GM10266 (cell line): ENCODE measurements at regions not wholly inside any gene's neighbourhood (a gene's known extent, or its start where the extent isn't known, plus 50 kb on each side); places are given as distances from the start of the nearest gene placed in this dataset.

Source experiments
- DNase-seq: peaks from one replicate; pipeline ENCODE4 v3.0.0; 2012; ENCODE audit errors: extremely low spot score
- TF ChIP-seq, protein P1 (sequence below): IDR thresholded peaks from 2 replicates; pipeline ENCODE4 v1.5.1; 2012; ENCODE audit warnings: mild to moderate bottlenecking, low read depth; ENCODE audit not compliant: control insufficient read depth, insufficient read depth; ENCODE audit errors: missing control alignments

DNA sequence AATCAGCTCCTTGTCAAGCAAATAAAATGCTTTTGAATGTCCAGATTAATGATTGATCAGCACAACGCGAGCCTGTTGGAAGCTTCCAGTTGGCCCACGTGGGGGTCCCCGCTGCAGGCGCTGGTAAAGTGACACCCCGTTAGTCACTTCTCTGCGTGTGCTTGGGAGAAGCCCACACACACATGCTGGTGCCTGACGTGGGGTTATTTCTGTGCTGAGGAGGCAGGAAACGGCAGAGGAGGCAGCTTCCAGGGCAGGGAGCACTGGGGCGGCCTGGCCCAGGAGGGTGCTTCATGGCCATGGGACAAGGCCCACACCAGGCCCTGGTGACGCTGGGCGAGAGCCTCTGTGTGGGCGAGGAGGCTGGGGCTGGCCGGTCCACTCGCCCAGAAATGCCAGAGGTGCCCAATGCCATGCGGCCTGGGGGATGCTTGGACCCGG is 101.5 kb downstream of the KIF26A start:
- no peak for DNase-seq
- TF ChIP-seq, protein P1, sequence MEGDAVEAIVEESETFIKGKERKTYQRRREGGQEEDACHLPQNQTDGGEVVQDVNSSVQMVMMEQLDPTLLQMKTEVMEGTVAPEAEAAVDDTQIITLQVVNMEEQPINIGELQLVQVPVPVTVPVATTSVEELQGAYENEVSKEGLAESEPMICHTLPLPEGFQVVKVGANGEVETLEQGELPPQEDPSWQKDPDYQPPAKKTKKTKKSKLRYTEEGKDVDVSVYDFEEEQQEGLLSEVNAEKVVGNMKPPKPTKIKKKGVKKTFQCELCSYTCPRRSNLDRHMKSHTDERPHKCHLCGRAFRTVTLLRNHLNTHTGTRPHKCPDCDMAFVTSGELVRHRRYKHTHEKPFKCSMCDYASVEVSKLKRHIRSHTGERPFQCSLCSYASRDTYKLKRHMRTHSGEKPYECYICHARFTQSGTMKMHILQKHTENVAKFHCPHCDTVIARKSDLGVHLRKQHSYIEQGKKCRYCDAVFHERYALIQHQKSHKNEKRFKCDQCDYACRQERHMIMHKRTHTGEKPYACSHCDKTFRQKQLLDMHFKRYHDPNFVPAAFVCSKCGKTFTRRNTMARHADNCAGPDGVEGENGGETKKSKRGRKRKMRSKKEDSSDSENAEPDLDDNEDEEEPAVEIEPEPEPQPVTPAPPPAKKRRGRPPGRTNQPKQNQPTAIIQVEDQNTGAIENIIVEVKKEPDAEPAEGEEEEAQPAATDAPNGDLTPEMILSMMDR: no peak

DNA sequence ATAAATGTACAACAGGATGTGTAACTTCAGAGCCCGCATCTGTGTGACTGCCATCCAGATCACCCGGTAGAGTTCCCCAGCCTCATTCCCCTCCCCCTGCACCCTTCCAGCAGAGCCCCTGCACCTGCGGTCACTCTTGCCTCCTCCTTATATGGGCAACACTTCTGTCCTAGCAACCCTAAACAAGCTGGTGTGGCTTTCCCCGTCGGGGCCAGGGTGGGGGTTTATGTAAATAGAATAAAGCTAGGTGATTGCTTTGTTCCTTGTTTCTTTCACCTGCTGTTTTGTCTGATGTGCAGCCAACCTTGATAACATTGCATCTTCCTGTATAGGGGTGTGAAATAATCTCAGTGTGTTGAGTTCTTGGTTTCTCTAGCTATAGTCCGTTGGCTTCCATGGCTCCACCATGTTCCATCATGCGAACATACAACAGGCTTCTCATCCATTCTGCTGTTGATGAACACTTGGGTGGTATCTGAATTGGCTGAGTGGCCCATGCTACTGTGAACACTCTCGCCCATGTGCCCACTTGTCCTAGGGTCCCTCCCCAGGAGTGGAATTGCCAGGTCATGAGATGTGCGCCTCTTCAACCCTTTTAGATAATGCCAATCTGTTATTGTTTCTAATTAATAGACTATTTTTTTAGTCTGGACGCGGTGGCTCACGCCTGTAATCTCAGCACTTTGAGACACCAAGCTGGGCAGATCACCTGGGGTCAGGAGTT is 102.2 kb downstream of the KIF26A start:
- no peak for DNase-seq
- TF ChIP-seq, protein P1: no peak

DNA sequence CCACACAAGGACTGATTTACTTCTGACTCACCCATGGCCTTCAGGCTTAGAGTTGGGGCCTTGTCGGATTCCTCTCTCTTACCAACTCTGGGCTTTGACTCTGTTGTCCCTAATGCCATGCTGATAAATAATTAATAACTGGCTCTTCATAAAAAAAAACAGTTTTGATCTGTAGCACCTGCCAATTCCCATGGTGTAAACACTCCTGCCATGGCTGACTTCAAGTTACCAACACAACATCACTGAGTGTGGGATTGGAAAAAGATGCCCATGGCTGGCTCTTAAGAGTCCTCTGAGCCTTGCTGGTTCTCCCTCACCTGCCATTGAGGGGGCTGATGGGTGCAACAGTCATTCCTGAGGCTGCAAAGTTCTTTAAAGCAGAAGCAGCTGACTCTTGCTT is 104.8 kb downstream of the KIF26A start:
- TF ChIP-seq, protein P1: no peak
- DNase-seq: no peak

DNA sequence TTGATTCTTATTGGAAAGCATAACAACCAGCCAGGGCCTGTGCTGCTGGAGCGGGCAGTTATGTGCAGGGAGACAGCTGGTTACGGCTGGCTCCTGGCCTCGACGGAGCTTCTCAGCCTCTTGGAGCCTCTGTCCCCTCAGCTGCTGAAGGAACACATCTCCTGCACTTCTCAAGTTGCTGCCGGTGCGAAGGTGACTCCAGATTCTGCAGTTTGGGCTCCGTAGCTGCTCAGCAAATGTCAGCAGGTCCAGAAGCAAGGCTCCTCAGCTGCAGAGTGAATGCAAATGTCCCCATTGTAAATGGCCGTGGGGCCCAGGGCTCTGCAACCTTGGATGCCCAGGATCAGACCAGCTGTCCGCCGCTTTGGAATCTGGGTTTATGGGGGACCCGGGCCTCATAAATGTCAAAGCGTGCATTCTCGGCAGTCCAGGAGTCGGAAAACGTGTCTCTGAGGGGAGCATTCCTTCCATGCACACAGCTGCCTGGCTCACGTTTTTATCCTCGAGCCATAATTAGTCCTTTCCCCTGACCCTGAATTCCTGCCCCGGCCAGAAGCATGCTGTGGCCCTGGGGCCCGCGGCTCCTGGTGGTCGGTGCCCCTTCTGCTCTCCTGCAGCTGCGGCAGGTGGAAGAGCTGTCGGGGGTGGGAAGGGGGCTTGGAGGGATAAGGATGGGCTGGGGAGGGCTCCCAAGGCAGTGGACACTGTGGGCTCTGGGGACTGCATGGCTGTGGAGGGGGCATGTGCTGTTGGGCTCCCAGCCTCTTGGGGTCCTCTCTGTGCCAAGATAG is 106.0 kb downstream of the KIF26A start:
- no peak for DNase-seq

DNA sequence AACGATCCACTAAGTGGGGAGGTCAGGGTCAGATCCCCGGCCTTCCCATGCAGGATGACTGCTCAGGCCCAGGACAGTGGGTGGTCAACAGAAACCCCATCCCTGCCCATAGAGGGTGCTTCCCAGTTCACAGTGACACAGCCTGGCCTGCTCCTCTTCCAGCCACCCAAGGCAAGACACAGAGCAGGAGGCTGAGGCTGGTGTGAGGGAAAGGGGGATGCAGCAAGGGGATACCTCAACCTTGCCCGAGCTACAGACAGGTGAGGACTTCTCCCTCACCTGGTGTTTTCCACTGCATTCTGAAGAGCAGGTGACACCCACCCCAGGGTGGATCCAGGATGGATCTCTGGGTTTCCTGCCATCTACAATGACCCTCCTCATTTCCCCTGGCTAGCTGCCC is 106.7 kb downstream of the KIF26A start:
- DNase-seq: no peak
- TF ChIP-seq, protein P1: no peak

More for the DNA sequence above, 106.0 kb downstream of the KIF26A start:
- TF ChIP-seq, protein P1: no peak

DNA sequence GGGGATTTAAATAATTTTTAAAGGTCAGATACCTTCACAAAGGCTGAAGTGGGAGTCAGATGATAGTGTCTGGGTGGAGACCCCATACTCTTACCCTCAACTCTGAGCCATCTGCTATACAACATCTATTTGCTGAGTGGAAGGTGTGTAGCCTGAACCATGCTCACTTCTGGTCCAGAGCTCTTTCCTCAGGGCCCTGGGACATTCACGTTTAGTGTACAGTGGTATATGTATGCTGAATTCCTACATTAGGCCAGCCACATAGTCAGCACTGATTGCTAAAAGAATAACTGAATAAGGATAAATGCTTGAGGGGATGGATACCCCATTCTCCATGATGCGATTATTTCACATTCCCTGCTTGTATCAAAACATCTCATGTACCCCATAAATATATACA is 107.3 kb downstream of the KIF26A start:
- no peak for DNase-seq
- TF ChIP-seq, protein P1: no peak
